ENCODE measurements at regions not wholly inside any gene's neighbourhood (a gene's known extent, or its start where the extent isn't known, plus 50 kb on each side); places are given as distances from the start of the nearest gene placed in this dataset.

DNA sequence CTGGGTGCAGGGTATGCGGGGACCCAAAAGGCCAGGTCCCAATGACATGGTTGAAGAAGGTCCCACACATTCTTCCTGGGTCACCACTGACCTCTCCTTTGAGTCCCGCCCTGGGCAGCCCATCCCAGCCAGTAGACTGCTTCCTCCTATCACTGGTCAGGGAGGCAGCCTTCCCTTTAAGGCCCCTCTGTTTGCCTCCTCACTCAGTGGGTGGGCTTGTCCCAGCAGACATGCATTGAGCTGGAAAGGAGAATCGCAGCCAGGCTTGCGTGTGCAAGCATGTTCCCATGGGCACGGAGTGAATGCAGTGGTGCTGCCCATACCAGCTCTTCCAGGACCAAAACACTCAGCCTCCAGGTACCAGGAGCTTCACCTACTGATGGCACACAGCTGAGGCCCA is 162.4 kb upstream of the SYT13 start:
- TF ChIP-seq, protein P1, sequence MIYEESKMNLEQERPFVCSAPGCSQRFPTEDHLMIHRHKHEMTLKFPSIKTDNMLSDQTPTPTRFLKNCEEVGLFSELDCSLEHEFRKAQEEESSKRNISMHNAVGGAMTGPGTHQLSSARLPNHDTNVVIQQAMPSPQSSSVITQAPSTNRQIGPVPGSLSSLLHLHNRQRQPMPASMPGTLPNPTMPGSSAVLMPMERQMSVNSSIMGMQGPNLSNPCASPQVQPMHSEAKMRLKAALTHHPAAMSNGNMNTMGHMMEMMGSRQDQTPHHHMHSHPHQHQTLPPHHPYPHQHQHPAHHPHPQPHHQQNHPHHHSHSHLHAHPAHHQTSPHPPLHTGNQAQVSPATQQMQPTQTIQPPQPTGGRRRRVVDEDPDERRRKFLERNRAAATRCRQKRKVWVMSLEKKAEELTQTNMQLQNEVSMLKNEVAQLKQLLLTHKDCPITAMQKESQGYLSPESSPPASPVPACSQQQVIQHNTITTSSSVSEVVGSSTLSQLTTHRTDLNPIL (CRISPR knock-in tag; IDR thresholded peaks at IDR 0.05; ENCODE audit: low read depth), result no peak
- TF ChIP-seq ZNF70 (CRISPR knock-in tag; IDR thresholded peaks at IDR 0.05), result no peak
- TF ChIP-seq BACH2 (CRISPR knock-in tag; IDR thresholded peaks at IDR 0.05; ENCODE audit: borderline replicate concordance), result no peak
- no peak for TF ChIP-seq TCF4 (CRISPR knock-in tag; IDR thresholded peaks at IDR 0.05; ENCODE audit: borderline replicate concordance)
- TF ChIP-seq ZC3H10 (CRISPR knock-in tag; IDR thresholded peaks at IDR 0.05), result no peak
- TF ChIP-seq ARNTL (CRISPR knock-in tag; IDR thresholded peaks at IDR 0.05; ENCODE audit: borderline replicate concordance, low read depth), result no peak
- no peak for TF ChIP-seq ZFP3 (CRISPR knock-in tag; IDR thresholded peaks at IDR 0.05)
- no peak for TF ChIP-seq ZFP30 (CRISPR knock-in tag; IDR thresholded peaks at IDR 0.05)
